Neural cell (in vitro differentiated cells): ENCODE measurements at regions not wholly inside any gene's neighbourhood (a gene's known extent, or its start where the extent isn't known, plus 50 kb on each side); places are given as distances from the start of the nearest gene placed in this dataset.

Experiments
- H2AFZ ChIP-seq: fragments of 200-600, 300-800 bp; sonication (generic), shearing (Covaris generic); 2 replicates; pipeline ENCODE4 v1.6.0; 2014; ENCODE audit warnings: low read depth, mild to moderate bottlenecking, antibody characterized with exemption, low read length, moderate library complexity
- H3F3A ChIP-seq: fragments of 200-600 bp; shearing (Covaris generic); 2 replicates; pipeline ENCODE4 v1.6.1; 2016; ENCODE audit warnings: mild to moderate bottlenecking, moderate library complexity, mixed read lengths, antibody characterized with exemption, low read length; ENCODE audit not compliant: insufficient read depth, poor library complexity, severe bottlenecking
- H3K27ac ChIP-seq: fragments of 200-600, 300-800 bp; sonication (generic), shearing (Covaris generic); 2 replicates; pipeline ENCODE4 v1.5.1; 2014; ENCODE audit warnings: mild to moderate bottlenecking, low read length, moderate library complexity
- H3K27me3 ChIP-seq: fragments of 300-800, 200-600 bp; sonication (generic), shearing (Covaris generic); 2 replicates; pipeline ENCODE4 v1.6.0; 2014; ENCODE audit warnings: mild to moderate bottlenecking, low read depth, low read length, moderate library complexity; ENCODE audit not compliant: insufficient read depth
- H3K36me3 ChIP-seq: fragments of 300-800, 200-600 bp; sonication (generic), shearing (Covaris generic); 2 replicates; pipeline ENCODE4 v1.5.1; 2014; ENCODE audit warnings: mild to moderate bottlenecking, antibody characterized with exemption, low read length, moderate library complexity; ENCODE audit not compliant: insufficient read depth
- H3K4me2 ChIP-seq: fragments of 300-800, 200-600 bp; sonication (generic), shearing (Covaris generic); 2 replicates; pipeline ENCODE4 v1.6.0; 2014; ENCODE audit warnings: mild to moderate bottlenecking, low read length
- H3K4me3 ChIP-seq: fragments of 300-800, 200-600 bp; sonication (generic), shearing (Covaris generic); 2 replicates; pipeline ENCODE4 v1.5.1; 2014; ENCODE audit warnings: mild to moderate bottlenecking, low read length, moderate library complexity
- H3K79me2 ChIP-seq: fragments of 200-600 bp; shearing (Covaris generic); replicated peaks from 2 replicates; pipeline ENCODE4 v1.6.0; 2014; ENCODE audit warnings: mild to moderate bottlenecking, low read length, moderate library complexity; ENCODE audit not compliant: insufficient read depth
- H3K9ac ChIP-seq: fragments of 300-800, 200-600 bp; sonication (generic), shearing (Covaris generic); 2 replicates; pipeline ENCODE4 v1.6.1; 2016; ENCODE audit warnings: mild to moderate bottlenecking, low read length, mixed read lengths
- H3K9me2 ChIP-seq: fragments of 200-600 bp; shearing (Covaris generic); 2 replicates; pipeline ENCODE4 v1.6.1; 2016; ENCODE audit warnings: mild to moderate bottlenecking, low read length, mixed read lengths; ENCODE audit not compliant: insufficient read depth
- H3K9me3 ChIP-seq: fragments of 200-600, 300-800 bp; sonication (generic), shearing (Covaris generic); 2 replicates; pipeline ENCODE4 v1.6.1; 2016; ENCODE audit warnings: mild to moderate bottlenecking, mixed run types, low read length, moderate library complexity, mixed read lengths
- H4K20me1 ChIP-seq: fragments of 200-600 bp; shearing (Covaris generic); 2 replicates; pipeline ENCODE4 v1.6.1; 2016; ENCODE audit warnings: mild to moderate bottlenecking, mixed run types; ENCODE audit not compliant: insufficient read depth
- CTCF ChIP-seq: fragments of 450-650 bp; IDR thresholded peaks from 2 replicates; pipeline ENCODE4 v1.5.1; 2014; ENCODE audit warnings: antibody characterized with exemption, mild to moderate bottlenecking, moderate library complexity; ENCODE audit not compliant: poor library complexity, severe bottlenecking
- EP300 ChIP-seq: fragments of 450-650 bp; conservative IDR thresholded peaks from 2 replicates; pipeline ENCODE4 v1.6.1; 2014; ENCODE audit warnings: antibody characterized with exemption, mild to moderate bottlenecking, moderate library complexity; ENCODE audit not compliant: poor library complexity, severe bottlenecking
- EZH2 ChIP-seq: fragments of 200-600, 300-800 bp; shearing (Covaris generic), sonication (generic); IDR thresholded peaks from 2 replicates; pipeline ENCODE4 v1.6.1; 2014; ENCODE audit warnings: antibody characterized with exemption, low read length, borderline replicate concordance, mild to moderate bottlenecking; ENCODE audit not compliant: insufficient read depth, poor library complexity, severe bottlenecking
- MXI1 ChIP-seq: fragments of 450-650 bp; conservative IDR thresholded peaks from 2 replicates; pipeline ENCODE4 v1.6.1; 2014; ENCODE audit warnings: antibody characterized with exemption, mild to moderate bottlenecking; ENCODE audit not compliant: poor library complexity, severe bottlenecking
- POLR2AphosphoS5 ChIP-seq: IDR thresholded peaks from 2 replicates; pipeline ENCODE4 v1.6.1; 2012
- RAD21 ChIP-seq: fragments of 450-650 bp; conservative IDR thresholded peaks from 2 replicates; pipeline ENCODE4 v1.6.1; 2014; ENCODE audit warnings: antibody characterized with exemption, mild to moderate bottlenecking, moderate library complexity
- REST ChIP-seq: IDR thresholded peaks from 2 replicates; pipeline ENCODE4 v1.6.1; 2012; ENCODE audit warnings: borderline replicate concordance
- SMC3 ChIP-seq: fragments of 450-650 bp; conservative IDR thresholded peaks from 2 replicates; pipeline ENCODE4 v1.6.1; 2014; ENCODE audit warnings: antibody characterized with exemption, mild to moderate bottlenecking, moderate library complexity; ENCODE audit not compliant: poor library complexity
- TAF1 ChIP-seq: IDR thresholded peaks from 2 replicates; pipeline ENCODE4 v1.6.1; 2012; ENCODE audit warnings: low read depth

GRCh38 chr10:130404476-130405055 is 268.4 kb downstream of the GLRX3 start:
- H3K27ac ChIP-seq: peak overlapping the region; percentile 36
- H2AFZ ChIP-seq: no peak overlapping the region
- no peak for TF ChIP-seq REST
- no peak for TF ChIP-seq RAD21
- no peak for TF ChIP-seq EZH2
- TF ChIP-seq SMC3: no peak
- TF ChIP-seq CTCF: no peak
- TF ChIP-seq MXI1: no peak
- TF ChIP-seq POLR2AphosphoS5: no peak
- no peak for TF ChIP-seq TAF1
- TF ChIP-seq EP300: no peak
- no peaks in the 10 kb centered on the region for H3K36me3 ChIP-seq
- H3K9me2 ChIP-seq: no peaks in the 10 kb centered on the region
- no peaks in the 10 kb centered on the region for H3F3A ChIP-seq
- no peak overlapping the region for H3K4me2 ChIP-seq
- no peaks in the 10 kb centered on the region for H3K9me3 ChIP-seq
- no peaks in the 10 kb centered on the region for H3K79me2 ChIP-seq
- H3K27me3 ChIP-seq: no peaks in the 10 kb centered on the region
- no peak overlapping the region for H3K4me3 ChIP-seq
- no peaks in the 10 kb centered on the region for H4K20me1 ChIP-seq
- no peak overlapping the region for H3K9ac ChIP-seq

- Histone ChIP-seq H3K9ac (no peak overlapping the region), H3K27me3 (no peaks in the 10 kb centered on the region), H3K4me2 (no peak overlapping the region), H3K9me2 (no peaks in the 10 kb centered on the region), H3K4me3 (no peak overlapping the region), H2AFZ (no peak overlapping the region), H3K79me2 (no peaks in the 10 kb centered on the region), H4K20me1 (no peaks in the 10 kb centered on the region), H3F3A (no peaks in the 10 kb centered on the region), H3K36me3 (no peaks in the 10 kb centered on the region), H3K27ac (no peak overlapping the region), H3K9me3 (no peaks in the 10 kb centered on the region)
- TF ChIP-seq POLR2AphosphoS5: no peak
- TF ChIP-seq CTCF: no peak
- no peak for TF ChIP-seq TAF1
- no peak for TF ChIP-seq REST
- TF ChIP-seq RAD21: no peak
- no peak for TF ChIP-seq EZH2
- no peak for TF ChIP-seq SMC3
- no peak for TF ChIP-seq MXI1
- TF ChIP-seq EP300: no peak
Observed at GRCh38 chr10:130407052-130407451, 270.9 kb downstream of the GLRX3 start.
